ENCODE measurements at regions not wholly inside any gene's neighbourhood (a gene's known extent, or its start where the extent isn't known, plus 50 kb on each side); places are given as distances from the start of the nearest gene placed in this dataset.

DNA sequence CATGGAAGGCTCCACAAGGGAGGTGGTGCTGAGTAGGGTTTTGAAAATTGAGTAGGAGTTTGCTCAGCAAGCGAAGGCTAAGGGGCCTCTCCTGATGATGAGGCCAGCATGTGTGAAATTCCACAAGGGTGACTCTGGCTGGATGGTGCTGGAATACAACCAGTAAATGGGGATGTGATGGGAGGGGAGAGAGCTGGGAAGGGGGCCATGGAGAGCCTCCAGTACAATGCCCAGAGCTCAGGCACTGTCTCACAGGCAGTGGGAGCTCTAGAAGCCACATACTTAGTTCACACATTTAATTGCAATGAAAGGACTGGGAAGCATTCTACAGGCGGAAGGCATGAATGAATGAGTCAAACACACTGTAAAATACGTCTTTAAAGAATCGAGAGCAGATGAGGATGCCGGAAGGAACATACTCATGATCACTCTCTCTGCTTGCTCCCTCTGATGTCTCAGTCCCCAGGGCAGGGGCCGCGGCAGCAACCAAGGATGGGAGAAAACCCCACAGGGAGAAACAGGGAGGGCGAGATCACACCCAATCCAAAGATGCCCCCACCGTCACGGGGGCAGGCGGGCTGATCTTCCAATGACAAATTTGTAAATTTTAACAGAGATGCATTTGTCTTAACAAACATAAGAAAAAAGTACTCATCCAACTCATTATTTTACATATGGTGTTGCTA is 261.0 kb downstream of the NSG2 start:
- no peak overlapping the region for H3K27ac ChIP-seq (replicated peaks)

DNA sequence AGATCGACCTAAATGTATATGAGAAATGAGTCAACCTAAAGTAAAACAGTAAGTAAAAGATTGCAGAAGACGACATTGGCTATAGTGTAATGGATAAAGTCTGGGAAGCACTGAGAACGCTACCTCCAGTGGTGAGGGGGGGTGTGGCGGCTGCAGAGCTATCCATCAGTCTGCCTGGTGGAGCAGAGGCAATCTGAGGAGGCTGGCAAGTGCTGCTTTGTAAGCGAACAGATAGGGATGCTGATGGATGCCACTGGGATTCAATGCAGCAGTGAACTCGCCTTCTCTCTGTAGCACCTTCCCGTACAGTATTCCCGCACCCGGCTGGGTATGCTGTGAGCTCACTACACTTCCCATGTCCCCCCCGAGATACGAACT is 261.5 kb downstream of the NSG2 start:
- Histone ChIP-seq H3K4me3 (replicated peaks; ENCODE audit: insufficient read depth, low read length) (no peak overlapping the region), H3K27ac (replicated peaks) (no peak overlapping the region), H3K27me3 (ENCODE audit: insufficient read depth, poor library complexity, severe bottlenecking) (peaks cover 8% of the 10 kb centered on the region)
- TF ChIP-seq, protein P1, sequence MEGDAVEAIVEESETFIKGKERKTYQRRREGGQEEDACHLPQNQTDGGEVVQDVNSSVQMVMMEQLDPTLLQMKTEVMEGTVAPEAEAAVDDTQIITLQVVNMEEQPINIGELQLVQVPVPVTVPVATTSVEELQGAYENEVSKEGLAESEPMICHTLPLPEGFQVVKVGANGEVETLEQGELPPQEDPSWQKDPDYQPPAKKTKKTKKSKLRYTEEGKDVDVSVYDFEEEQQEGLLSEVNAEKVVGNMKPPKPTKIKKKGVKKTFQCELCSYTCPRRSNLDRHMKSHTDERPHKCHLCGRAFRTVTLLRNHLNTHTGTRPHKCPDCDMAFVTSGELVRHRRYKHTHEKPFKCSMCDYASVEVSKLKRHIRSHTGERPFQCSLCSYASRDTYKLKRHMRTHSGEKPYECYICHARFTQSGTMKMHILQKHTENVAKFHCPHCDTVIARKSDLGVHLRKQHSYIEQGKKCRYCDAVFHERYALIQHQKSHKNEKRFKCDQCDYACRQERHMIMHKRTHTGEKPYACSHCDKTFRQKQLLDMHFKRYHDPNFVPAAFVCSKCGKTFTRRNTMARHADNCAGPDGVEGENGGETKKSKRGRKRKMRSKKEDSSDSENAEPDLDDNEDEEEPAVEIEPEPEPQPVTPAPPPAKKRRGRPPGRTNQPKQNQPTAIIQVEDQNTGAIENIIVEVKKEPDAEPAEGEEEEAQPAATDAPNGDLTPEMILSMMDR (IDR thresholded peaks at IDR 0.05; ENCODE audit: insufficient read depth, low read length) = no peak
- no peak for TF ChIP-seq GABPA (IDR thresholded peaks at IDR 0.05; ENCODE audit: low read depth)
- TF ChIP-seq POLR2AphosphoS5 (IDR thresholded peaks at IDR 0.05; ENCODE audit: low read depth) = no peak
- TF ChIP-seq SPI1 (IDR thresholded peaks at IDR 0.05; ENCODE audit: borderline replicate concordance, low read depth) = no peak
- TF ChIP-seq, protein P2, sequence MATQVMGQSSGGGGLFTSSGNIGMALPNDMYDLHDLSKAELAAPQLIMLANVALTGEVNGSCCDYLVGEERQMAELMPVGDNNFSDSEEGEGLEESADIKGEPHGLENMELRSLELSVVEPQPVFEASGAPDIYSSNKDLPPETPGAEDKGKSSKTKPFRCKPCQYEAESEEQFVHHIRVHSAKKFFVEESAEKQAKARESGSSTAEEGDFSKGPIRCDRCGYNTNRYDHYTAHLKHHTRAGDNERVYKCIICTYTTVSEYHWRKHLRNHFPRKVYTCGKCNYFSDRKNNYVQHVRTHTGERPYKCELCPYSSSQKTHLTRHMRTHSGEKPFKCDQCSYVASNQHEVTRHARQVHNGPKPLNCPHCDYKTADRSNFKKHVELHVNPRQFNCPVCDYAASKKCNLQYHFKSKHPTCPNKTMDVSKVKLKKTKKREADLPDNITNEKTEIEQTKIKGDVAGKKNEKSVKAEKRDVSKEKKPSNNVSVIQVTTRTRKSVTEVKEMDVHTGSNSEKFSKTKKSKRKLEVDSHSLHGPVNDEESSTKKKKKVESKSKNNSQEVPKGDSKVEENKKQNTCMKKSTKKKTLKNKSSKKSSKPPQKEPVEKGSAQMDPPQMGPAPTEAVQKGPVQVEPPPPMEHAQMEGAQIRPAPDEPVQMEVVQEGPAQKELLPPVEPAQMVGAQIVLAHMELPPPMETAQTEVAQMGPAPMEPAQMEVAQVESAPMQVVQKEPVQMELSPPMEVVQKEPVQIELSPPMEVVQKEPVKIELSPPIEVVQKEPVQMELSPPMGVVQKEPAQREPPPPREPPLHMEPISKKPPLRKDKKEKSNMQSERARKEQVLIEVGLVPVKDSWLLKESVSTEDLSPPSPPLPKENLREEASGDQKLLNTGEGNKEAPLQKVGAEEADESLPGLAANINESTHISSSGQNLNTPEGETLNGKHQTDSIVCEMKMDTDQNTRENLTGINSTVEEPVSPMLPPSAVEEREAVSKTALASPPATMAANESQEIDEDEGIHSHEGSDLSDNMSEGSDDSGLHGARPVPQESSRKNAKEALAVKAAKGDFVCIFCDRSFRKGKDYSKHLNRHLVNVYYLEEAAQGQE (IDR thresholded peaks at IDR 0.05; ENCODE audit: insufficient replicate concordance, low read depth) = no peak
- DNase-seq (ENCODE audit: low read depth in 1 of 2, low spot score in 1 of 2) = no peak

More for the DNA sequence above, 261.0 kb downstream of the NSG2 start:
- no peak for DNase-seq (ENCODE audit: low read depth in 1 of 2, low spot score in 1 of 2)
- TF ChIP-seq SPI1 (IDR thresholded peaks at IDR 0.05; ENCODE audit: borderline replicate concordance, low read depth) (no peak), GABPA (IDR thresholded peaks at IDR 0.05; ENCODE audit: low read depth) (no peak), POLR2AphosphoS5 (IDR thresholded peaks at IDR 0.05; ENCODE audit: low read depth) (no peak)
- TF ChIP-seq, protein P1 (IDR thresholded peaks at IDR 0.05; ENCODE audit: insufficient read depth, low read length) = no peak
- TF ChIP-seq, protein P2 (IDR thresholded peaks at IDR 0.05; ENCODE audit: insufficient replicate concordance, low read depth) = no peak
- peaks cover 5% of the 10 kb centered on the region for H3K27me3 ChIP-seq (ENCODE audit: insufficient read depth, poor library complexity, severe bottlenecking)
- H3K4me3 ChIP-seq (replicated peaks; ENCODE audit: insufficient read depth, low read length) = no peak overlapping the region

DNA sequence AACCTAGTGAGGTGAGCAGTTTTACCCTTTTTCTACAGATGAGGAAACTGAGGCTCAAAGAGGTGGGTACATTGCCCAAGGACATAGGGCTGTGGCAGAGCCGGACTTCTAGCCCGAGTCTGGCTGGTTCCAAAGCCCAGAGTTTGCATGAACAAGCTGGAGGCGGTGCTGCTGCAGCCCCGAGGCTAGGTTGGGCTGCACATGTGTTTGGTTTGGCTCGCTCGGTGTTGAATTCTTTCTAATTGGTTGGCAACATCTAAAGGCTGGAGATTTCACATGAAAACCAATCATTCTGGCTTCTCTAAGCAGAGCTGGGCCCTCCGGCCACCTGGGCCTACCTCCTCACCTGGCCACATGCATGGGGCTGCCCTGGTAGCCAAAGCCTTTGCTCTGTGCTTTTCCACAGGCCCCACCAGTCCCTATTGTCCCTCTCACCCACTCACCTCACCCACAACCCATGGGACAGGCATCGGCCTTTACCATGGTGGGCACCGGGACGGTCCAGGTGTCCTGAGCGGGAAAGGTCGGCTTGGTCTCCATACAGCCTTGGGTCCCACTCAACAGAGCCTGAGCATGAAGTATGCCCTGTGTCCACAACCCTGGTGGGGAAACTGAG is 262.3 kb downstream of the NSG2 start:
- H3K27me3 ChIP-seq (ENCODE audit: insufficient read depth, poor library complexity, severe bottlenecking) = peaks cover 13% of the 10 kb centered on the region
- no peak for DNase-seq (ENCODE audit: low read depth in 1 of 2, low spot score in 1 of 2)
- no peak overlapping the region for H3K4me3 ChIP-seq (replicated peaks; ENCODE audit: insufficient read depth, low read length)
- no peak overlapping the region for H3K27ac ChIP-seq (replicated peaks)
- TF ChIP-seq, protein P1 (IDR thresholded peaks at IDR 0.05; ENCODE audit: insufficient read depth, low read length) = no peak
- TF ChIP-seq, protein P2 (IDR thresholded peaks at IDR 0.05; ENCODE audit: insufficient replicate concordance, low read depth) = no peak
